GM12875 (cell line): ENCODE measurements at regions not wholly inside any gene's neighbourhood (a gene's known extent, or its start where the extent isn't known, plus 50 kb on each side); places are given as distances from the start of the nearest gene placed in this dataset.

Experiments
- H3K4me3 ChIP-seq: one replicate; pipeline ENCODE4 v1.5.1; 2011; ENCODE audit warnings: low read depth, low read length, control low read depth
- TF ChIP-seq, protein P1 (sequence below): IDR thresholded peaks from 2 replicates; pipeline ENCODE4 v1.5.1; 2011; ENCODE audit warnings: low read depth, mild to moderate bottlenecking, control low read depth, inconsistent platforms, low read length, moderate library complexity, borderline replicate concordance; ENCODE audit not compliant: insufficient read depth

DNA sequence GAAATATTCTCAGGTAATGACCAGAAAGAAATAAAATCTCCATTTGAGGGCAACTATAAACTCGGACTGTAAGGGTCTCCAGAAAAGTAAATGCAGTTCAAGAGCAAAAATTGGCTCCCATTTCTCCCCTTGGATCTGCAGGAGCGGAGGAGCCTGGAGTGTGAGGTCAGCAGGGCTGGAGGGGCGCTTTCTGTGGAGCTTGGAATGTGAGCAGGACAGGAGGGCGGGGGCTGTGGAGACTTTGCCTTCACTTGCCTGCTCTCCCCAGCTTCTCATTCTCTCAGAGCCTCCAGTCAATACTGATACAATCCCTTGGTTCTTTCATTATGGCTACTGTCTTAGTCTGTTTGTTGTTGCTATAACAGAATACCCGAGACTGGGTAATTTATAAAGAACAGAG is 162.8 kb upstream of the ANKH start:
- H3K4me3 ChIP-seq: no peak overlapping the region
- TF ChIP-seq, protein P1, sequence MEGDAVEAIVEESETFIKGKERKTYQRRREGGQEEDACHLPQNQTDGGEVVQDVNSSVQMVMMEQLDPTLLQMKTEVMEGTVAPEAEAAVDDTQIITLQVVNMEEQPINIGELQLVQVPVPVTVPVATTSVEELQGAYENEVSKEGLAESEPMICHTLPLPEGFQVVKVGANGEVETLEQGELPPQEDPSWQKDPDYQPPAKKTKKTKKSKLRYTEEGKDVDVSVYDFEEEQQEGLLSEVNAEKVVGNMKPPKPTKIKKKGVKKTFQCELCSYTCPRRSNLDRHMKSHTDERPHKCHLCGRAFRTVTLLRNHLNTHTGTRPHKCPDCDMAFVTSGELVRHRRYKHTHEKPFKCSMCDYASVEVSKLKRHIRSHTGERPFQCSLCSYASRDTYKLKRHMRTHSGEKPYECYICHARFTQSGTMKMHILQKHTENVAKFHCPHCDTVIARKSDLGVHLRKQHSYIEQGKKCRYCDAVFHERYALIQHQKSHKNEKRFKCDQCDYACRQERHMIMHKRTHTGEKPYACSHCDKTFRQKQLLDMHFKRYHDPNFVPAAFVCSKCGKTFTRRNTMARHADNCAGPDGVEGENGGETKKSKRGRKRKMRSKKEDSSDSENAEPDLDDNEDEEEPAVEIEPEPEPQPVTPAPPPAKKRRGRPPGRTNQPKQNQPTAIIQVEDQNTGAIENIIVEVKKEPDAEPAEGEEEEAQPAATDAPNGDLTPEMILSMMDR: no peak

DNA sequence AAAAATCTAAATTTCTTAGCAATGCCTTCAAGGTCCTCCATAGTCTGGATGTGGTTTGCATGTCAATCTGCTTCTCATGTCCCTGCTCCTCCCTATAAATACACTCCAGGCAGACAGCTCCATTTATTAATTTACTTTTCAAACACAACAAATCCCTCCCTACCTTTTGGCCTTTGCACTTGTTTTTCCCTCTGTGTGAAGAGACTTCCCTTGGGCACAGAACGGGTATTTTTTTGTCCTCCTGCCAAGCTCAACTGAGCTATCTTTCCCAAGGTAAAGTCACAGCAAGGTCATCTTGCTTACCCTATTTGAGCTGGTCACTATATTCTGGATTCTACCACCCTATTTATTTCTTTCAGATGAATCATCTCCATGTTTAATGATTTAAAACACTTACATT is 159.6 kb upstream of the ANKH start:
- TF ChIP-seq, protein P1: no peak
- no peak overlapping the region for H3K4me3 ChIP-seq

DNA sequence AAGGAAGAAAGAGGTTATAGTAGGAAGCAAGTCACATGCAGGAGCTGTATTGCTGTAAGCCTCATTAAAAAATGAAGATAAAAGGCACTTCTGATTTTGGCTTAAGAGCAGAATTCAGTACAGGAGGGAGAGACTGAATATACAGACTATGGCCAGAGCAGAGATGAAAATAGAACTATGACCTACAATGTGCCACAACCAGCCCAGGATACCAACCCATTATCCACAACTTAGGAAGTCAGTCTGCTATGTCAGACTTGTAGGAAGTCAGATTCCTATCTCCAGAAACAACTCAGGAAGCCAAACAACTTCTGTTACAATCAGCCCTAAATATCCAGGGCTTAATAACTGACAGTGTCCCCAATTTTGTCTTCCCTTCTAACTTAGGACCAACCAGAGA is 156.2 kb upstream of the ANKH start:
- TF ChIP-seq, protein P1: no peak
- H3K4me3 ChIP-seq: no peak overlapping the region

DNA sequence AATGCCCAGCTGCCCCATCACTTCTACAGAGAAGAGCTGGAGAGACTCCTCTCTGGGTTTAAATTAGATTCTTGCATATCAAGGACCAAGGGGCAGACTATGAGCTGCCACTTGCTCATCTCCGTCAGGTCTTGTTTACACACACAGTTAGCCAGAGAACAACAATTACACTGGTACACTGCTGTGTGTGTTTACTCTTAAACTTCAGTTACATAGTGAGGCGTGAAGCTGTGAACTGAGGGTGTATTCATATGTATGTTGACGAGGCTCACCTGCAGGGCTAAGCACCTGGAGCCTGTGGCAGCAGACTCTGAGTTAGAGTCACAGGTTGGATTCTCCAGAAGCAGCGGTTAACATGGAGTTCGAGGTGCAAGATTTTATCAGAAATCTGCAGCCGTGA is 155.4 kb upstream of the ANKH start:
- TF ChIP-seq, protein P1: no peak
- no peak overlapping the region for H3K4me3 ChIP-seq

DNA sequence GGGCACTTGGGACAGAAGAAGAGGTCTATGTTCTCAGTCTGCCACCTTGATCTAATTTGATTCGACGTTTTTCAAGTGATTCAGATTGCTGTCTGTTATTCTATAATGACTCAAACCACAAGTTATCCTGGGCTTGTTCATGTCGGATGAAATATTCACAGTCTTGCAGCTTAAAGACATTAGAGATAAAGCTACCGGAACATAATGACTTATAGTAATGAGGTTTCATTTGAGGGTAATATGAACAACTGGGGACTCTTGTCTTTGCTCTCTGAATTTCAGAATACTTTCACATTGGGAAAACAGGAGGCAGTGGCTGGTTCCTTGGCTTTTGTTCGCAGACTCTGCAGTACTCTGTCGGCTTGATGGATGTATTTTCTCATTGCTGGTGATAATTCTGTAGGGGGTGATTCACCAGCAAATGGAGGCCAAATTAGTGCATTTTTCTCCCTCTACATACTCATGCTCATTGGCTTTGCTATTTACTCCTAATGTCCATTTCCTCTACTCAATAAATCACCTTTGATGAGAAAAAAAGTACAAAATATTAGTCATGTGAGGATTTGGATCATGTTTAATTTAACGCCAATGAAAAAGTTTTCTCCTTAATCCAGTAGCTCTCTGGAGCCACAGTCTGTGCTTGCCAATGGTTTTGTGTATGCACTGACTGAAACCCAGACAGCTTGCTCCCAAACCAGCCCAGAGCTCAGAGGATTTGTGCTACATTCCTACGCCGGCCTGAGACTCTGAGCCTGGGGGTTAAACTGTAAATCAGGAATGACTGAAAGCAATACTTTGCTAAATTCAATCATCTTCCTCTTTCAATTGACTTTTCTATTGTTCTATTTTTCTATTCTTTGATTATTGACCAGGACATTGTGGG is 154.7 kb upstream of the ANKH start:
- TF ChIP-seq, protein P1: no peak
- no peak overlapping the region for H3K4me3 ChIP-seq

DNA sequence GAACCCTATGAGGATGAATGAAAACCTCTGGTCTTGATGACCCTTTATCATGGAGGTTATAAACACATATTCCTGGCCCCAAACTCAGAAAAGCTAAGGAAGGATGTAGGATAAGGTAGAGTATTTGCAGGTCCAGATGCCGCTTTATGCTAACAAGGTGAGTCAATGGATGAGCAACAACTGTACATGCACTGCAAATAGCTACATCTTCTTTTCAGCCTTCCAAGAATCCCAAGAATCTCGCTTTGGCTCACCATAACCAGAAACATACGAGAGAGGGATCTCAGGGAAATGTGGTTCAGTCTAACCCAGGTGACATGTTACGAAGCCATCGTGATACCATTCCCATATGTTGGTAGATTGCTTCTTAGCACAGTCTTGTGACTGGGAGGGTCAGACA is 152.3 kb upstream of the ANKH start:
- H3K4me3 ChIP-seq: no peak overlapping the region
- TF ChIP-seq, protein P1: no peak

DNA sequence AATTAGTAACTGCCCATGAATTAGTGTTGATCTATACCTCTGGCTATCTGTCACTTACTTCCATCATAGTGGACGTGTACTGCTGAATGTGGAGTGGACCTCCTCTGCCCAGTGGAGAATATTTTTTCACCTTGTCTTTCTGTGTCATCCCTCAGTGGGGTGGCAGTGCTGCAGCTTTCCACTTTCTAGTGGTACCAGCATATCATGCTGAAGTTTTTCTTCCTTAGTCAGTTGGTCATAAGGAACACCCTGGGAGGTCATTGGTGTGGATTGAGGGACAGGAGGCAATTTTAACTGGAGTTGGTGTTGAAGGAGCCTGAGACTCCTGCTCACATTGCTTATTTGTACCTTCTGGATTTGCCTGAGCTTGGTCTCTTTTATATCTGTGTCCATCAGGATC is 151.7 kb upstream of the ANKH start:
- no peak overlapping the region for H3K4me3 ChIP-seq
- TF ChIP-seq, protein P1: no peak
